ENCODE measurements at regions not wholly inside any gene's neighbourhood (a gene's known extent, or its start where the extent isn't known, plus 50 kb on each side); places are given as distances from the start of the nearest gene placed in this dataset.

GRCh38 chr2:64793701-64794100 lies 140.0 kb upstream of the SERTAD2 start:
- peaks cover 2% of the 10 kb centered on the region in 2 donors for H3K27me3 Mint-ChIP-seq
- POLR2A ChIA-PET (ENCODE audit: partially characterized antibody): no interaction called here
- H3K36me3 Mint-ChIP-seq: no peaks in the 10 kb centered on the region

GRCh38 chr2:64794426-64794995 lies 140.8 kb upstream of the SERTAD2 start:
- Histone ChIP-seq H3K4me1 (ENCODE audit: insufficient read depth, low read length) (no peaks in the 10 kb centered on the region), H3K36me3 (ENCODE audit: insufficient read depth, low read length) (no peaks in the 10 kb centered on the region), H3K9me3 (ENCODE audit: control insufficient read depth in 1 of 2, low read length in 2 of 2) (no peaks in the 10 kb centered on the region), H3K27ac (ENCODE audit: low read depth, low read length) (no peak overlapping the region), H3K4me3 (ENCODE audit: low read length in 2 of 2) (no peak overlapping the region), H3K27me3 (ENCODE audit: insufficient read depth, low read length) (no peaks in the 10 kb centered on the region)
- no peak overlapping the region for H3K4me3 Mint-ChIP-seq
- H3K27ac Mint-ChIP-seq: no peak overlapping the region
- peaks cover 2 to 6% of the 10 kb centered on the region in 2 donors for H3K27me3 Mint-ChIP-seq
- no peaks in the 10 kb centered on the region for H3K36me3 Mint-ChIP-seq
- no peak for DNase-seq
- no peaks in the 10 kb centered on the region for H3K4me1 Mint-ChIP-seq
- POLR2A ChIA-PET (ENCODE audit: partially characterized antibody): no interaction called here
- intact Hi-C loops (cut with micrococcal nuclease): no loop called here
- CTCF ChIA-PET (ENCODE audit: partially characterized antibody): interaction anchor here (0.9 to 1.5 kb wide), 2 partner anchors 37 to 148 kb away, joined by 3 to 6 read pairs; no protein-coding TSS in a partner anchor
- no peaks in the 10 kb centered on the region for H3K9me3 Mint-ChIP-seq

More at GRCh38 chr2:64793701-64794100, 140.0 kb upstream of the SERTAD2 start:
- no peaks in the 10 kb centered on the region for H3K9me3 ChIP-seq (ENCODE audit: control insufficient read depth in 1 of 2, low read length in 2 of 2)
- Mint-ChIP-seq H3K4me1 (no peaks in the 10 kb centered on the region), H3K4me3 (no peak overlapping the region), H3K27ac (no peak overlapping the region), H3K9me3 (no peaks in the 10 kb centered on the region)
- no peak for DNase-seq
- H3K4me3 ChIP-seq (ENCODE audit: low read length in 2 of 2): no peak overlapping the region
- CTCF ChIA-PET (ENCODE audit: partially characterized antibody): interaction anchor here (1.0 to 1.1 kb wide), 2 partner anchors 11 to 140 kb away, joined by 3 read pairs; partner anchors contain the start of gene SERTAD2
- no peak overlapping the region for H3K27ac ChIP-seq (ENCODE audit: low read depth, low read length)
- no peaks in the 10 kb centered on the region for H3K36me3 ChIP-seq (ENCODE audit: insufficient read depth, low read length)
- no peaks in the 10 kb centered on the region for H3K27me3 ChIP-seq (ENCODE audit: insufficient read depth, low read length)
- intact Hi-C loops (cut with micrococcal nuclease): no loop called here
- no peaks in the 10 kb centered on the region for H3K4me1 ChIP-seq (ENCODE audit: insufficient read depth, low read length)

- Mint-ChIP-seq H3K9me3 (no peaks in the 10 kb centered on the region), H3K4me3 (no peak overlapping the region), H3K36me3 (no peaks in the 10 kb centered on the region), H3K27me3 (peaks cover 3 to 6% of the 10 kb centered on the region in 2 donors), H3K27ac (no peak overlapping the region), H3K4me1 (no peaks in the 10 kb centered on the region)
- no peaks in the 10 kb centered on the region for H3K36me3 ChIP-seq (ENCODE audit: insufficient read depth, low read length)
- H3K27ac ChIP-seq (ENCODE audit: low read depth, low read length): no peak overlapping the region
- POLR2A ChIA-PET (ENCODE audit: partially characterized antibody): no interaction called here
- no peak overlapping the region for H3K4me3 ChIP-seq (ENCODE audit: low read length in 2 of 2)
- no peaks in the 10 kb centered on the region for H3K4me1 ChIP-seq (ENCODE audit: insufficient read depth, low read length)
- no peaks in the 10 kb centered on the region for H3K9me3 ChIP-seq (ENCODE audit: control insufficient read depth in 1 of 2, low read length in 2 of 2)
- intact Hi-C loops (cut with micrococcal nuclease): no loop called here
- no peak for DNase-seq
- no peaks in the 10 kb centered on the region for H3K27me3 ChIP-seq (ENCODE audit: insufficient read depth, low read length)
- CTCF ChIA-PET (ENCODE audit: partially characterized antibody): interaction anchor here (0.9 to 1.5 kb wide), 2 partner anchors 37 to 149 kb away, joined by 3 to 6 read pairs; no protein-coding TSS in a partner anchor
Observed at GRCh38 chr2:64795024-64795592, 141.4 kb upstream of the SERTAD2 start.

- intact Hi-C loops (cut with micrococcal nuclease): no loop called here
- H3K27me3 Mint-ChIP-seq: peaks cover 3 to 6% of the 10 kb centered on the region in 2 donors
- DNase-seq: no peak
- H3K27ac ChIP-seq (ENCODE audit: low read depth, low read length): no peak overlapping the region
- H3K4me1 ChIP-seq (ENCODE audit: insufficient read depth, low read length): no peaks in the 10 kb centered on the region
- H3K36me3 Mint-ChIP-seq: no peaks in the 10 kb centered on the region
- no peaks in the 10 kb centered on the region for H3K4me1 Mint-ChIP-seq
- H3K27me3 ChIP-seq (ENCODE audit: insufficient read depth, low read length): no peaks in the 10 kb centered on the region
- no peak overlapping the region for H3K27ac Mint-ChIP-seq
- H3K9me3 Mint-ChIP-seq: no peaks in the 10 kb centered on the region
- H3K36me3 ChIP-seq (ENCODE audit: insufficient read depth, low read length): no peaks in the 10 kb centered on the region
- no peak overlapping the region for H3K4me3 Mint-ChIP-seq
- CTCF ChIA-PET (ENCODE audit: partially characterized antibody): interaction anchor here (0.7 to 1.0 kb wide), 2 partner anchors 37 to 132 kb away, joined by 3 to 4 read pairs; no protein-coding TSS in a partner anchor
- POLR2A ChIA-PET (ENCODE audit: partially characterized antibody): no interaction called here
- no peak overlapping the region for H3K4me3 ChIP-seq (ENCODE audit: low read length in 2 of 2)
- no peaks in the 10 kb centered on the region for H3K9me3 ChIP-seq (ENCODE audit: control insufficient read depth in 1 of 2, low read length in 2 of 2)
Observed at GRCh38 chr2:64796926-64797325, 143.2 kb upstream of the SERTAD2 start.

GRCh38 chr2:64797881-64798575 lies 144.3 kb upstream of the SERTAD2 start:
- DNase-seq: no peak
- intact Hi-C loops (cut with micrococcal nuclease): no loop called here
- peaks cover 3 to 6% of the 10 kb centered on the region in 2 donors for H3K27me3 Mint-ChIP-seq
- no peak overlapping the region for H3K4me3 Mint-ChIP-seq
- Histone ChIP-seq H3K27ac (ENCODE audit: low read depth, low read length) (no peak overlapping the region), H3K36me3 (ENCODE audit: insufficient read depth, low read length) (no peaks in the 10 kb centered on the region), H3K4me3 (ENCODE audit: low read length in 2 of 2) (no peak overlapping the region), H3K27me3 (ENCODE audit: insufficient read depth, low read length) (no peaks in the 10 kb centered on the region), H3K9me3 (ENCODE audit: control insufficient read depth in 1 of 2, low read length in 2 of 2) (no peaks in the 10 kb centered on the region), H3K4me1 (ENCODE audit: insufficient read depth, low read length) (no peaks in the 10 kb centered on the region)
- H3K36me3 Mint-ChIP-seq: no peaks in the 10 kb centered on the region
- CTCF ChIA-PET (ENCODE audit: partially characterized antibody): interaction anchor here (0.7 to 1.0 kb wide), 2 partner anchors 36 to 133 kb away, joined by 3 to 4 read pairs; no protein-coding TSS in a partner anchor
- no peaks in the 10 kb centered on the region for H3K9me3 Mint-ChIP-seq
- no peaks in the 10 kb centered on the region for H3K4me1 Mint-ChIP-seq
- POLR2A ChIA-PET (ENCODE audit: partially characterized antibody): no interaction called here
- H3K27ac Mint-ChIP-seq: no peak overlapping the region

GRCh38 chr2:64799592-64800252 lies 146.0 kb upstream of the SERTAD2 start:
- intact Hi-C loops (cut with micrococcal nuclease): no loop called here
- Mint-ChIP-seq H3K27me3 (peaks cover 2 to 6% of the 10 kb centered on the region in 2 donors), H3K27ac (no peak overlapping the region), H3K4me3 (no peak overlapping the region), H3K36me3 (no peaks in the 10 kb centered on the region), H3K4me1 (no peaks in the 10 kb centered on the region), H3K9me3 (no peaks in the 10 kb centered on the region)
- Histone ChIP-seq H3K27ac (ENCODE audit: low read depth, low read length) (no peak overlapping the region), H3K36me3 (ENCODE audit: insufficient read depth, low read length) (no peaks in the 10 kb centered on the region), H3K4me1 (ENCODE audit: insufficient read depth, low read length) (no peaks in the 10 kb centered on the region), H3K9me3 (ENCODE audit: control insufficient read depth in 1 of 2, low read length in 2 of 2) (no peaks in the 10 kb centered on the region), H3K27me3 (ENCODE audit: insufficient read depth, low read length) (no peaks in the 10 kb centered on the region), H3K4me3 (ENCODE audit: low read length in 2 of 2) (no peak overlapping the region)
- POLR2A ChIA-PET (ENCODE audit: partially characterized antibody): no interaction called here
- CTCF ChIA-PET (ENCODE audit: partially characterized antibody): no interaction called here
- no peak for DNase-seq

- no peak overlapping the region for H3K4me3 ChIP-seq (ENCODE audit: low read length in 2 of 2)
- CTCF ChIA-PET (ENCODE audit: partially characterized antibody): no interaction called here
- no peaks in the 10 kb centered on the region for H3K9me3 ChIP-seq (ENCODE audit: control insufficient read depth in 1 of 2, low read length in 2 of 2)
- POLR2A ChIA-PET (ENCODE audit: partially characterized antibody): no interaction called here
- H3K36me3 ChIP-seq (ENCODE audit: insufficient read depth, low read length): no peaks in the 10 kb centered on the region
- intact Hi-C loops (cut with micrococcal nuclease): no loop called here
- H3K27ac ChIP-seq (ENCODE audit: low read depth, low read length): no peak overlapping the region
- no peak overlapping the region for H3K4me3 Mint-ChIP-seq
- no peaks in the 10 kb centered on the region for H3K27me3 ChIP-seq (ENCODE audit: insufficient read depth, low read length)
- no peaks in the 10 kb centered on the region for H3K4me1 Mint-ChIP-seq
- H3K36me3 Mint-ChIP-seq: no peaks in the 10 kb centered on the region
- H3K27ac Mint-ChIP-seq: no peak overlapping the region
- no peaks in the 10 kb centered on the region for H3K9me3 Mint-ChIP-seq
- H3K27me3 Mint-ChIP-seq: peaks cover 2 to 3% of the 10 kb centered on the region in 2 donors
- DNase-seq: no peak
- no peaks in the 10 kb centered on the region for H3K4me1 ChIP-seq (ENCODE audit: insufficient read depth, low read length)
Observed at GRCh38 chr2:64803776-64804175, 150.1 kb upstream of the SERTAD2 start.
